ENCODE measurements at regions not wholly inside any gene's neighbourhood (a gene's known extent, or its start where the extent isn't known, plus 50 kb on each side); places are given as distances from the start of the nearest gene placed in this dataset.

GRCh38 chr12:25308756-25309155 is 58.0 kb upstream of the KRAS start:
- no peak for TF ChIP-seq POLR2AphosphoS5 (IDR thresholded peaks at IDR 0.05; ENCODE audit: low read length)
- no peak for TF ChIP-seq SPI1 (IDR thresholded peaks at IDR 0.05; ENCODE audit: borderline replicate concordance, insufficient read depth, low read depth, low read length)
- TF ChIP-seq, protein P1, sequence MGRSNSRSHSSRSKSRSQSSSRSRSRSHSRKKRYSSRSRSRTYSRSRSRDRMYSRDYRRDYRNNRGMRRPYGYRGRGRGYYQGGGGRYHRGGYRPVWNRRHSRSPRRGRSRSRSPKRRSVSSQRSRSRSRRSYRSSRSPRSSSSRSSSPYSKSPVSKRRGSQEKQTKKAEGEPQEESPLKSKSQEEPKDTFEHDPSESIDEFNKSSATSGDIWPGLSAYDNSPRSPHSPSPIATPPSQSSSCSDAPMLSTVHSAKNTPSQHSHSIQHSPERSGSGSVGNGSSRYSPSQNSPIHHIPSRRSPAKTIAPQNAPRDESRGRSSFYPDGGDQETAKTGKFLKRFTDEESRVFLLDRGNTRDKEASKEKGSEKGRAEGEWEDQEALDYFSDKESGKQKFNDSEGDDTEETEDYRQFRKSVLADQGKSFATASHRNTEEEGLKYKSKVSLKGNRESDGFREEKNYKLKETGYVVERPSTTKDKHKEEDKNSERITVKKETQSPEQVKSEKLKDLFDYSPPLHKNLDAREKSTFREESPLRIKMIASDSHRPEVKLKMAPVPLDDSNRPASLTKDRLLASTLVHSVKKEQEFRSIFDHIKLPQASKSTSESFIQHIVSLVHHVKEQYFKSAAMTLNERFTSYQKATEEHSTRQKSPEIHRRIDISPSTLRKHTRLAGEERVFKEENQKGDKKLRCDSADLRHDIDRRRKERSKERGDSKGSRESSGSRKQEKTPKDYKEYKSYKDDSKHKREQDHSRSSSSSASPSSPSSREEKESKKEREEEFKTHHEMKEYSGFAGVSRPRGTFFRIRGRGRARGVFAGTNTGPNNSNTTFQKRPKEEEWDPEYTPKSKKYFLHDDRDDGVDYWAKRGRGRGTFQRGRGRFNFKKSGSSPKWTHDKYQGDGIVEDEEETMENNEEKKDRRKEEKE (IDR thresholded peaks at IDR 0.05) = no peak
- TF ChIP-seq MAX (IDR thresholded peaks at IDR 0.05; ENCODE audit: low read depth, low read length) = no peak
- TF ChIP-seq, protein P2, sequence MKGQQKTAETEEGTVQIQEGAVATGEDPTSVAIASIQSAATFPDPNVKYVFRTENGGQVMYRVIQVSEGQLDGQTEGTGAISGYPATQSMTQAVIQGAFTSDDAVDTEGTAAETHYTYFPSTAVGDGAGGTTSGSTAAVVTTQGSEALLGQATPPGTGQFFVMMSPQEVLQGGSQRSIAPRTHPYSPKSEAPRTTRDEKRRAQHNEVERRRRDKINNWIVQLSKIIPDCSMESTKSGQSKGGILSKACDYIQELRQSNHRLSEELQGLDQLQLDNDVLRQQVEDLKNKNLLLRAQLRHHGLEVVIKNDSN (IDR thresholded peaks at IDR 0.05; ENCODE audit: borderline replicate concordance, extremely low read length, insufficient read depth, low read depth, low read length) = no peak
- TF ChIP-seq JUNB (IDR thresholded peaks at IDR 0.05) = no peak
- TF ChIP-seq MTA3 (IDR thresholded peaks at IDR 0.05; ENCODE audit: borderline replicate concordance, low read length) = no peak
